GM19023 (cell line): ENCODE measurements at regions not wholly inside any gene's neighbourhood (a gene's known extent, or its start where the extent isn't known, plus 50 kb on each side); places are given as distances from the start of the nearest gene placed in this dataset.
A peak's percentile ranks its signal among the peaks of the same experiment; 100 is the strongest.

Experiments
- ATAC-seq: cut with Tn5 transposase; IDR thresholded peaks from one replicate; pipeline ENCODE4 v1.9.1; 2021; ENCODE audit warnings: mild to moderate bottlenecking, moderate library complexity; ENCODE audit not compliant: unreplicated experiment

DNA sequence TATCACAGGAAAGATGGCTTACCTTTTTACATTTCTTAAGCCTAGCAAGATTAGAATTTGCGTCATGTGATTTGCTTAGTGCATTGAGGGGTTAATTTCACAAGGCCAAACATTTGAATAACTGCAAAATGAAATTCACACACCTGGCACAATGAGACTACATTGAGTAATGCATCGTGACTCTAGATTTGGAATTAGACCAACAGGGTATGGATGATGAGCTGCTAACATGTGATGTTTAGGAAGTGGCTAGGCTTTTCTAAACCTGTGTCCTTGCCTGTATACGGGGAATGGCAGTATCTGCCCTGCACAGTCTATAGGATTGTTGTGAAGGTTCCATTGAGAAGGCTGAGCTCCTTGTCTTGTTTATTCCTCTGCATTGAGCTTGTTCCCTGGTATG, 160.1 kb downstream of the MFSD1 start:
- no peak for ATAC-seq

DNA sequence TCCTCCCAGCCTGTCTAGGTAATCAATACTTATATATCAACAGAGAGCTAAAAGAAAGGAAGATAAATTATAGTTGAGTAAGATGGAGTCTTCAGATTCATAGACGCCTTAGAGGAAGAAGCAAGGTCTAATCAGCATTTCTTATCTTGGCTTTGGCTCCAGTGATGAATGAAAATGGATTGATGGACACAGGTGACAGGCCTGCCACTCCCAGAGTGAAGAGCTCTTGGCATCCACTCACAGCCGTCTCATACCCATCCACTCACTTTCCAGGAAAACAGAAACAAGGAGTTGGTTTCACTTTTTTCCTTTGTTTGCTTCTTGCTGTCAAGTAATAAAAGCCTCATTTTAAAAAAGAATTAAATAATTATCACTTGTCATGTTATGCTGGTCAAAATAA, 168.2 kb downstream of the MFSD1 start:
- no peak for ATAC-seq

DNA sequence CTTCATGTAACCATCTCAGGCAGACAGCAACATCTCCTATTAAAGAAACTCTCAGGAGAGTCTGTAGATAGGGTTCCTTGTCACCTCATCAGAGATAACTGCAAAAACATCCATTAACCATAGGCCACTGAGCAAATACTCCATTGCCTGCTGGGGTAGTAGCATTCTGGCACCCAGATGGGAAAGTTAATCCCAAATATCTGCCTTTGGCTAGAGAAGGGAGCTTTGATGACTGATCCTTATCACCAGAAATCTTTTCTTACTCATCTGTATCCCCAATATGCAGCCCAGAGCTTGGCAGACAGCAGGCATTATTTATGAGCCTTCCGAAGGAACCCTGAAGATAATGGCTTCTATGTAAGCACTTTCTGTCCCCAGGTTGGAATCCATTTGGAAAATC, 173.1 kb downstream of the MFSD1 start:
- ATAC-seq: no peak

DNA sequence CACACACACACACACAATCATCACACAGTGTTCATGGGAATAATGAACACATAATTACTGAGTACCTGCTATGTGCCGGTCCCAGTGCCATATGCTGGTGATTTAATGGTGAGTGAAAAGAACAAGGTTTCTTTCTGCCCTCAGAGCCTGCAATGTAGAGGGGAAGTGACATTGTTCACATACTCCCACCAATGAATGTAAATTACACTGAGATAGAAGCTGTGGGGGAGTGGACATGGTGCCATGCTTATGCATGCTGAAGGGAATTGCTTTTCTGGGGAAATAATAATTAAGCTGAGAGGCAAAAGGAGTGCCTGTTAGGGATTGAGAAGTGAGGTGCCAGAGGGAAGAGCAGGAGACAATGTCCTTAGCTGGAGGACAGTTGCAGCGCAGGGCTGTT, 175.1 kb downstream of the MFSD1 start:
- ATAC-seq: no peak

DNA sequence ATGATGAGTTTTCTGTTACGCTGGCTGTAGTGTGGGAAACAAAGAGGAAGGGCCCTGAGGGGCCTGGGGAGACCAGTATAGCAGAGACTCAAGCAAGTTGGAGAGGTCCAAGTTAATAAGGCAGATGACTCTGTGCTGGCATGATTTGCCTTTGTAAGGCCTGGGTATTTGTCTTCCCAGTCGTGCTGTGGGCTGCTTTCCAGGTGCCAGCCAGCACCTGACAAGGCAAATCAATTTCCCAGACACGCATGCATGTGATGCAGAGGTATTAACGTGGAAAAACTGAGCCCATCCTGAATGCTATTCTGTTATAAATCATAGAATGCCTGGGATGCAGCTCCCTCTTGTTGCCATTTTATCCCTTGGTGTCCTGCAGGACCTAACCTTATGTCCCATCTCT, 175.6 kb downstream of the MFSD1 start:
- no peak for ATAC-seq

DNA sequence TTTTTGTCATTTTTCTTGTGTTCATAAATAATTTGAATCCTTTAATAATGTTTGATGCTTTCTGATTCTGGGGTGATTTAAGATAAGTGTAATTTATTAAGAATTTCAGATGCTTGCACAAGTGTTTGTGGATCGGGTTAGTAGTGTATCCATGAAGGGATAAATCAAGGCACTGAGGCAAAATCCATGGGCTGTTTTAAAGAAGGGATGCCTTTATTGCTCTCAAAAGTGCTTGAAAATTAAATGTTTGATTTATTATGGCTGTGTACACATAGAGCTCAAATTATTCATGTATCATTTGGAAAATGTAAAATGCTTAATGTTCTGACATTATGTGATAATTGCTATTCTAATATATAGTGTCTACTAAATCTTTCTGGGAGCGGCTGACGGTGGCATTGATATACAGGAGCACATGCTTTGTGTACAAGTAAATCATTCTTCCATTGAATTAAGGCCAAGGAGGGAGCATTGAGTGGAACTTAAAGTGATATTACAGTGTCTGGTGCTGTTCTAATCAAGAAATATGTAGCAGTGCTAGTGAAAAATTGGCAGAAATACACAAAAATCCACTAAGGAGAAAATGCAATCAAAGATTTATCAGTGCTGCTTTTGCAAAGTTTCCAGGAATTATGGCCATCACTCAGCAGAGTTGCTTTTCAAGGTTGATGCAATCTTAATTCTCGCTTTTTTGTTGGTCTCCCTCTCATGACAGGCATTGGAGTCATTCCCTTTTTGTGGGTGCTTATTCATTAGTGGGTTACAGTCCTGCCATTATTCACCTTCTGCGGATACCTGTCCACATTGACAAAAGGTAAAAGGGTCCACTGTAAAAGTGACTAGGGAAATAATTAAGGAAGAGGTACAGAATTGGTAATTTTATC, 181.6 kb downstream of the MFSD1 start:
- ATAC-seq: no peak

DNA sequence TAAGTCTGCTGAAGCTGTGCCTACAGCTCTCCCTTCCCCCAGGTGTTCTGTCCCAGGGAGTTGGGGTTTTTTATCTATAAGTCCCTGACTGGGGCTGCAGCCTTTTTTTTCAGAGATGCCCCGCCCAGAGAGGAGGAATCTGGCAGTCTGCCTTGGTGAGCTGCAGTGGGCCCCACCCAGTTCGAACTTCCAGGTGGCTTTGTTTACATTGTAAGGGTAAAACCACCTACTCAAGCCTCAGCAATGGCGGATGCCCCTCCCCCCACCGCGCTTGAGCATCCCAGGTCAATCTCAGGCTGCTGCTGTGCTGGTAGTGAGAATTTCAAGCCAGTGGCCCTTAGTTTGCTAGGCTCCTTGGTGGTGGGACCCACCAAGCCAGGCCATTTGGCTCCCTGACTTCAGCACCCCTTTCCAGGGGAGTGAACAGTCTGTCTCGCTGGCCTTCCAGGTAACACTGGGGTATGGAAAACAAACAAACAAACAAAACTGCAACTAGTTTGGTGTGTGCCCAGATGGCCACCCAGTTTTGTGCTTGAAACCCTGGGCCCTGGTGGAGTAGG, 189.4 kb downstream of the MFSD1 start:
- ATAC-seq: no peak

DNA sequence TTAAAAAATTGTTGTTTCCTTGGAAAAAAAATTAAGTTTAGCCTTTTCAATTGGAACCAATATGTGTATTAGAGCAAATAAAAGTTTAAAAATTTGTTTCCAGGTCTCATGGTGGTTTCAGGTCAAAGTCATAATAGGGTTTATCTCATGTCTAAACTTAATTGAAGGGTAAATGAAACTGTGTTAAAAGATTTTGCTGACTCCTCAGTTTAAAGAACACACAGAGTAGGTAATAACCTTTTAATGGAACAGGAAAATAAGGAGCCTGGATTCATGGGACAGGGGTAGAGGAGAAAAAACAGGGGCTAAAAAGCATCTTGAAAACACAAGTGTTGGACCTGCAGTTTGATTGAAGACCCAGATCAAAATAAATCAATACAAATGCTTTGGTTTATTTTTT, 190.6 kb downstream of the MFSD1 start:
- no peak for ATAC-seq

DNA sequence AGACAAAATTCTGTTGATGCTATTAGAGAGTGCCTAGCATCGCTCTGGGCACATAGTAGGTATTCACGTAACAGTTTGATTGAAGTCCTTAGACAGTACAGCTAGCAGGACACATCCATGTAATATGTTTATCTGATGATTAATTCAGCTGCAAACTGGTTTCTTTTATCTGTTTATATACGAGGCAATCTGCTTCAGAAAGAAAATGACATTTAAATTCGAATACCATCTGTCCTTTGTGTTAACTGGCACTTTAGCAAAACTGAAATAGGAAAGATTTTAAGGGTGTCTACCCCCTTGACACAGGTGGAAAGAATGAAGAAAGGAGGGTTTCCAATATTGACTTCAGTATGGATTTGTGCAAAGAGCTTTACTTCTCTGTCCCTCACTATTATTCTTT, 192.5 kb downstream of the MFSD1 start:
- no peak for ATAC-seq

DNA sequence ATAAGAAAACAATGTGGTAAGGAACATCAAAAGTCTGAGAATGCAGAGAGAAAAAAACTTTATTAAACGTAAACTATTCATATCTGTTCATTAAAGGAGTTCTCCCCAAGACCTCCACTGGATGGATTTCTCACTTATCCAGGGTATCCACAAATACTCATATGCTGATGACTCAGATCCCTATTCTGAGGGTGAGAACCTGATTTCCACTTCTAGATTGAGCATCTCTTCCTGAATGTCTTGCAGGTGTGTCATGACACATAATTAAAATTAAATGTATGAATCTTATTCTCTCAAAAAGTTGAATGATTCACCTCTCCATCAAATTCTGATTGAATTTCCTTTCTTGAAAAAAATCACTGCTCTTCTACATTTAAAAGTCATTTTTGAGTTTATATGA, 199.9 kb downstream of the MFSD1 start:
- ATAC-seq: no peak

DNA sequence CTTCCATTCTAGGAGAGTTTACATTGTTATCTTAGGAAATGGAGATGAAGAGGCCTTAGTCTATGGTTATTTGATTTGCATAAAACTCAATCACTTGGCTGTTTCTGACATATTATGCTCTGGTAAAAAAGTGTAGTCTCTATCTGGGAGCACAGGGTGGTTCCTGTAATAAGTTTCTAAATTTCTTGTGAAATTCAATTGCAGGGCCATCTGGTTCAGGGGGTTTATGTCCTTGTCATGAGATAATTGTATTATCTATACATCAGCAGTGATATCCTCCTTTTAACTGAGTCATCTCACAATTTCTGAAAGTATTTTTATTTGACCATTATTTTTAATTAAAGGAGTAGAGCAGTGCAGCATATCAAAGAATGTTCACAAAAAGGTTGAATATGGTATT, 203.3 kb downstream of the MFSD1 start:
- no peak for ATAC-seq

DNA sequence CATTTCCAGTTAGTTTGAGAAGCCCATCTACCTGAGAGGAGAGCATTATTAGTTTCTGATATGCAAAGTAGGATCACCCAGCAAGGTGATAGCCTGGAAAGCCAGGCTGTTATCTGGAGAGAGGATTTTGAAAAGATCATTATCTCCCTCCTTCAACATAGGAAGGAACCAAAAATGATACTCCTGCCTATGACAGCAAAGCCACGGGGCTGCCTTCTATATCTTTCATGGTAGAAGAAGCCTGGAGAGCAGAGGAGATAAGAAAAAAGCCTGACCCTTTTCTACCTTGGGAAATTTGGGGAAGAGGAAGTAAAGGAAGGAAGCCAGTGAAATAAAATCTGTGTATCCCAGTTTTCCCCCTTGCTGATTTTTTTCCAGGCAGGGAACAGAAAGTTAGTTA, 205.5 kb downstream of the MFSD1 start:
- ATAC-seq: no peak

DNA sequence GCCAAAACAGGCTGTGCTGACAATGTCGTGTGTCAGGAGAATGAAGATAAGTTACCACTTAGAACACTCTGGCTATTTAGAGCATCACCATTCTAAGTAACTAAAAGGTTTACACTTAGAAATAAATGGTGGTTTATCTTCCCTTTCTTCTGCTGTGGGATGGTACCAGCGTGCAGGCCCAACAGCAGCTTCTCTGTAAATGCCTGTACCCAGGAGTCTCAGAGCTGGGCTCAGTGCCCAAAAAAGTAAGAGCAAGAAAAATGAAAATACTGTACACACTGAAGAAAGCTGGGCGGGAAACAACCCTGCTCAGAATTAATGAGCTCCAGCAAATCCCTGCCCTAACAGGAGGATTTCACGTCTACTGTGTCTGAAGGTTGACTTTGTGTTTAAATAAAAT, 206.5 kb downstream of the MFSD1 start:
- ATAC-seq: no peak

DNA sequence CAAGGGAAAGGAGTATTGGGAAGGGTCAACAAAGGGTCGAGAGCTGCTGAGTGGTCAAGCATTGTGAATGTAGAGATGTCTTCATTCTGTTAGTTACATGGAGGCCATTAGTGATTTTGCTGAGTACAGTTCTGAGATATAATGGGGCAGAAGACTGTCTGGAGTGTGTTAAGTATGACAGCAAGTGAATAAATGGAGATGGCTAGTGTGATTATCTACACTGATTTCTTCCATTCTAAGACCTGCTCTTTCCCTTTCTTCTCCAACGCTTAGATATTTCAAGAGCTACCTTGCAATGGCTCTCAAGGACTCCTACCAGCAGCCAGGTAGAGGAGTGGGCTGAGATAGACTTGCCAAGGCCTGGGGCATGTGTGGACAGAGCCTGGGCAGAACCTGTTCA, 216.5 kb downstream of the MFSD1 start:
- no peak for ATAC-seq

DNA sequence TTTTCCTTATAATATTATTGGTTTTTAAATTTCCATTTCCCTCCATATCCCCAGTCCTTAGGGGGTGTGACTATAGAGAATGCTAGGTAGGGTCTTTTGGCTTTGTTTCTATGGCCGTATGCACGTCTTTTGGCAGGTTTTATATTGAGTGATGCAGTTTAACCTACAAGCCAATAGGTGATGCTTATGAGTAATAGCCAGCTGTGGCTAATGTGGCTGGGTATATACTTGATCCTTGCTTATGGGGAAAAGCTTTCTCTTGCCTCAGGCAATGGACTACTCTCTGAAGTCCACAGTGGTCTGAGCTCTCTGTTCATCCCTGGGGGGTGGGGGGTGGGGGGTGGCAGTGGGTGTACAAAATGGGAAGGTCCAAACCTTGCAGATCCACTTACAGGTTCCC, 223.9 kb downstream of the MFSD1 start:
- no peak for ATAC-seq

DNA sequence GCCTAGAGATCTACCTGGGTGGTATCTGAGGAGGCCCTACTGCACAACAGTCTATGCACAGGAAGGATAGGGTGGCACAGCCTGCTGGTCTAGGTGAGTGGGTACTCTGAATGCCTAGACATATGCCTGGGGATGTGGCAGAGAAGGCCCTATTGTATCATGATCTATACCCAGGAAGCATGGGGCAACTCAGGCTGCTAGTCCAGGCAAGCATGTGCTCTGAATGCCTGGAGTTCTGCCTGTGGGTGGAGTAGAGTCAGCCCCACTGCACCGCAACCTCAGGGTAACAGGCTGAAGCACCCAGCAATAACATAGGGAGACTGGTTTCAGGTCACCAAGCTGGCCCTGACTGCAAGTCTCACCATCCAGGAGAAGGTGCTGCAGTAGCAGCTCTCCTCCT, 224.7 kb downstream of the MFSD1 start:
- no peak for ATAC-seq

DNA sequence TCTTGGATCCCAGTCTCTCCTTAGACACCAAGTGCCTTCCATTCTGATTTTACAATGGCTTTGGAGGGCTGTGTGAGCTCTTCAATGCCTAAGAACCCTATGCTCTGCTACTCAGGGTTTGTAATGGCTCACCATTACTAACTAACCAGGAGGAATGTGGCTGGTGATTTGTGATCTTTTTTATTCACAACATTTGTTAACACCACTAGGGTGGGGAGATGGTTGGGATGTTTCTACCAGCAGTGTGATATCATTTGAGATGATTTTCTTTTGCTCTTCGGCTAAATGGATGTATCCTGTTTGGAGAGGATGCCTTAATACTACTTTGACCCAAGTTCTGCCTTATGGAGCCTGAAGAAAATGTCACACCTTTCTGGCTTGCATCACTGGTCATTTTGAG, 226.9 kb downstream of the MFSD1 start:
- ATAC-seq: no peak

DNA sequence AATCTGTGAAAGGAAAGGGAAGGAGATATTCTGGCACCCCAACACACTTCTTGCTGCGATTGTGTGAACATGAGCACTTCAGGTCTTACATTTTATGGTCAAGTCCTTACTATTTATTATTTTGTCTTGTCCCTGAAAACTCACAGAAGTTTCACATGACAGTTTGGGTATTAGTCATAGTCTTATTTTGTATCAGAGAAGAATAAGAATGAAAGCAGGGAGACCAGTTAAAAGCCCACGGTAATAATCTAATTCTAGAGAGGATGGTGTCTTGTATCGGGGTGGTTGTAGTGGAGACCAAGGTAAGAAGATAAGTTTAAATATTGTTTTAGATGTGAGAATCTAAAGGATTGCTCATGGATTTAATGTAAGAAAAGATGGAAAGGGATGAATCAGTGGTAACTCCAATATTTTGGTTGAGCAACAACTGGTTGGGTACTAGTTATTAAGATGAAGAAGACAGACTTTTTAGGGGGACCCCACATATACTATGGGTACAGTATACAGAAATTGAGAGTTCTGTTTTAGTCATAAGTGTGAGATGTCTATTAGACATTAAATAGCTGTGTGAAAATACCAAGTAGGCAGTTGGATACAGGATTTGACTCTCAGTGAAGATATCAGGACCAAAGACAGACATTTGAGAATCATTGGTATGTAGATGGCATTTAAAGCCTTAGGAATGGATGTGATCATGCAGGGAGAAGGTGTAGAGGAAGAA, 227.6 kb downstream of the MFSD1 start:
- peak; percentile 70 for ATAC-seq

DNA sequence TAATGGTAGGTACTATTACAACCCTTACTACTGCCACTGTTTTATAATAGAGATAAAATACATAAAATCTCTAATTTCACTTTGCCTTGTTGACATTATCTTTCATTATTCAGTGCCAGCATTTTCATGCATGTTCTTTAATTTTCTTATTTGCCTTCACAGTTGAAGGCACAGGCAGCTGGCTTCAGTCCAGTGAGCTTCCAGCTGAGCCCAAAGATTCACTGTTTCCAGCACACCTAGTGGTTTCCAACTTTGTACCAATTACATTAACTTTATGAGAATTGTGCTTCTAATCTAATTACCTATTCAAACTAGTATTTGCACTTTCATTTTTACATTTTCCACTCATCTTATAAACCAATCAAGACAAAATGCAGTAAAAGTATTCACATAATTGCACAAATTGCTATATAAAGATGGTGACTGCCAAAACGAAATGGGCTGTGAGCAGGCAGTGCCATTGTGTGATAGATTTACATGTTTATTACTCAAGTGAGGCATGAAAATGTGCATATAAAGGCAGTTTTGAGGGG, 228.3 kb downstream of the MFSD1 start:
- no peak for ATAC-seq

DNA sequence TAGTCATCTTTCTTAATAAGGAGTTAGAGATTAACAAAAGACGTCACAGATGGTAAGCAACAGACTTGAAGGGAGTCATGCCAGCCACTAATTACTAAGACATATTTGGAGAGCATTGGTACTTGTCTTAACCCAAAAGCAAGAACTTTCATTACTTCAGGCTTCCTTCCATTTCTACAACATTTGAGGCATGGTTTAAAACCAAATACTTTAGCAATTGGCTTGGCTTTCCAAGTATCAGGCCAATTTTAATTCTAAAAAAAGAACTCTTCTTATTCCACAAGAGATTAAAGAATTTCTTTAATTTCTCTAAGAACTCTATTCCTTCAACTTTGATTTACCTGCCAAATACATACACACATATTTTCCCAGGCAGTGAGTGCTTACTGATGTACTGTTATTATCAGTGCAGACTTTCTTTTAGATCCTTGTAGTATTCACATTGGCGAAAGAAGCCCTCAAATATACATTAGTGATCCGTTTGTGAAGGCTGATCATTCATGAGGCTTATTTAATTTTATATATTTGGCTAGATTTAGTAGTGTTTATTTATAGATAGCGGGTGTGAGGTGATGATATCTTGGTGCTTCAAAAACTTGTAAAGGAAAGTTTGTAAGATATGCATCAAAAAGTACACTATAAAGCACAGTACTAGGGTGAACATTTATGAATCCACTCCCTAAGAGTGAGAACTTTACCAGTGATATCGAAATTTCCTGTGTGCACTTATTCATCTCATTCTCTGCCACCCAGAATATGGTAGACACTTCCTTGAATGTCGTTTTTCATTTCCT, 229.2 kb downstream of the MFSD1 start:
- ATAC-seq: no peak

DNA sequence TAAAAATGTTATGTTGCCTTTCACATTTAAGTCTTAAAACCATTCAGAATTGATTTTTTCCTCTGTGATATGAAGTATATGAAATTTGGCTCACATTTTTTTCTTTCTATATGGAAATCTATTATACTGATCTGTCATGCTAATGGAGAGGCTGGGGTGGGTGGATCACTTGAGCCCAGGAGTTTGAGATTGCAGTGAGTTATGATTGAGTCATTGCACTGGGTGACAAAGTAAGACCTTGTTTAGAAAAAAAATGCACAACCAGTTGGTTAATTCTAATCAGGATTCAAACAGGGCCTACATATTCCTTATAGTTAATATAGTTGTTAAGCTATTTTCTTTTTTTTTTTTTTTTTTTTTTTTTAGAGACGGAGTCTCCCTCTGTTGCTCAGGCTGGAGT, 230.5 kb downstream of the MFSD1 start:
- ATAC-seq: no peak
